Kidney epithelial cell (primary cell): ENCODE measurements at regions not wholly inside any gene's neighbourhood (a gene's known extent, or its start where the extent isn't known, plus 50 kb on each side); places are given as distances from the start of the nearest gene placed in this dataset.

Experiments used
- DNase-seq: peaks from one replicate; pipeline ENCODE4 v3.0.0-alpha.2; 2010; ENCODE audit warnings: low read depth
- H3K27me3 ChIP-seq: 2 replicates; pipeline ENCODE4 v1.6.0; 2011; ENCODE audit warnings: low read length; ENCODE audit not compliant: control insufficient read depth, insufficient read depth
- H3K36me3 ChIP-seq: 2 replicates; pipeline ENCODE4 v1.5.1; 2011; ENCODE audit warnings: low read length; ENCODE audit not compliant: control insufficient read depth, insufficient read depth
- H3K4me3 ChIP-seq: 2 replicates; pipeline ENCODE4 v1.5.1; 2011; ENCODE audit warnings: low read depth, mild to moderate bottlenecking, control low read depth, low read length
- CTCF ChIP-seq: IDR thresholded peaks from 2 replicates; pipeline ENCODE4 v1.5.1; 2011; ENCODE audit warnings: mild to moderate bottlenecking, moderate library complexity, low read length, control low read depth, inconsistent platforms; ENCODE audit not compliant: insufficient read depth, poor library complexity, severe bottlenecking

GRCh38 chr4:188578657-188579056 is 439.4 kb downstream of the TRIML1 start:
- DNase-seq: no peak
- no peaks in the 10 kb centered on the region for H3K36me3 ChIP-seq
- H3K4me3 ChIP-seq: no peak overlapping the region
- no peaks in the 10 kb centered on the region for H3K27me3 ChIP-seq
- no peak for TF ChIP-seq CTCF

GRCh38 chr4:188596021-188596420 is 456.8 kb downstream of the TRIML1 start:
- H3K4me3 ChIP-seq: no peak overlapping the region
- DNase-seq: no peak
- TF ChIP-seq CTCF: no peak
- no peaks in the 10 kb centered on the region for H3K36me3 ChIP-seq
- no peaks in the 10 kb centered on the region for H3K27me3 ChIP-seq

GRCh38 chr4:188603646-188604045 is 464.4 kb downstream of the TRIML1 start:
- TF ChIP-seq CTCF: no peak
- H3K36me3 ChIP-seq: no peaks in the 10 kb centered on the region
- no peaks in the 10 kb centered on the region for H3K27me3 ChIP-seq
- peak; percentile 16 for DNase-seq
- H3K4me3 ChIP-seq: no peak overlapping the region

GRCh38 chr4:188606635-188607034 is 467.4 kb downstream of the TRIML1 start:
- Histone ChIP-seq H3K36me3 (no peaks in the 10 kb centered on the region), H3K27me3 (no peaks in the 10 kb centered on the region), H3K4me3 (no peak overlapping the region)
- no peak for DNase-seq
- no peak for TF ChIP-seq CTCF

GRCh38 chr4:188611143-188611542 is 471.9 kb downstream of the TRIML1 start:
- no peak for TF ChIP-seq CTCF
- H3K36me3 ChIP-seq: no peaks in the 10 kb centered on the region
- DNase-seq: no peak

GRCh38 chr4:188612659-188613058 is 473.4 kb downstream of the TRIML1 start:
- TF ChIP-seq CTCF: no peak
- no peak overlapping the region for H3K4me3 ChIP-seq
- DNase-seq: no peak
- no peaks in the 10 kb centered on the region for H3K27me3 ChIP-seq
- H3K36me3 ChIP-seq: no peaks in the 10 kb centered on the region

More at GRCh38 chr4:188611143-188611542, 471.9 kb downstream of the TRIML1 start:
- Histone ChIP-seq H3K27me3 (no peaks in the 10 kb centered on the region), H3K4me3 (no peak overlapping the region)
